ENCODE measurements at regions not wholly inside any gene's neighbourhood (a gene's known extent, or its start where the extent isn't known, plus 50 kb on each side); places are given as distances from the start of the nearest gene placed in this dataset.
"Not testable (repeated sequence)": the region's sequence is repeated elsewhere in the genome, so short reads cannot be mapped to it uniquely, and the experiment has no call there.

GRCh38 chr5:41995193-41995592, 70.1 kb downstream of the FBXO4 start:
- no peak for DNase-seq (ENCODE audit: low read depth in 2 of 2)

- no peak for DNase-seq (ENCODE audit: low read depth in 2 of 2)
Measured at GRCh38 chr5:42001673-42002072, 76.6 kb downstream of the FBXO4 start.

- not testable (repeated sequence) for DNase-seq (ENCODE audit: low read depth in 2 of 2)
Measured at GRCh38 chr5:42003852-42004251, 78.8 kb downstream of the FBXO4 start.

GRCh38 chr5:42005561-42006153, 80.6 kb downstream of the FBXO4 start:
- DNase-seq (ENCODE audit: low read depth in 2 of 2), result peak; percentile 2 to 10

GRCh38 chr5:42013561-42013960, 88.5 kb downstream of the FBXO4 start:
- no peak for DNase-seq (ENCODE audit: low read depth in 2 of 2)

GRCh38 chr5:42015254-42015653, 90.2 kb downstream of the FBXO4 start:
- DNase-seq (ENCODE audit: low read depth in 2 of 2), result no peak

GRCh38 chr5:42015681-42016080, 90.6 kb downstream of the FBXO4 start:
- peak; percentile 11 to 24 for DNase-seq (ENCODE audit: low read depth in 2 of 2)

- DNase-seq (ENCODE audit: low read depth in 2 of 2), result peak; percentile 12 to 17
Measured at GRCh38 chr5:42020788-42021530, 95.9 kb downstream of the FBXO4 start.

- no peak for DNase-seq (ENCODE audit: low read depth in 2 of 2)
Measured at GRCh38 chr5:42021923-42022322, 96.8 kb downstream of the FBXO4 start.

- no peak for DNase-seq (ENCODE audit: low read depth in 2 of 2)
Measured at GRCh38 chr5:42022383-42022972, 97.4 kb downstream of the FBXO4 start.

- DNase-seq (ENCODE audit: low read depth in 2 of 2), result no peak
Measured at GRCh38 chr5:42026446-42026845, 101.4 kb downstream of the FBXO4 start.

GRCh38 chr5:42032137-42032536, 107.1 kb downstream of the FBXO4 start:
- DNase-seq (ENCODE audit: low read depth in 2 of 2), result no peak

- DNase-seq (ENCODE audit: low read depth in 2 of 2), result no peak
Measured at GRCh38 chr5:42035526-42035925, 110.4 kb downstream of the FBXO4 start.

- DNase-seq (ENCODE audit: low read depth in 2 of 2), result no peak
Measured at GRCh38 chr5:42036379-42036778, 111.3 kb downstream of the FBXO4 start.

- no peak for DNase-seq (ENCODE audit: low read depth in 2 of 2)
Measured at GRCh38 chr5:42037379-42037932, 112.4 kb downstream of the FBXO4 start.

- no peak for DNase-seq (ENCODE audit: low read depth in 2 of 2)
Measured at GRCh38 chr5:42043400-42043799, 118.3 kb downstream of the FBXO4 start.

- DNase-seq (ENCODE audit: low read depth in 2 of 2), result peak; percentile 3 to 6
Measured at GRCh38 chr5:42057254-42057690, 132.2 kb downstream of the FBXO4 start.

- DNase-seq (ENCODE audit: low read depth in 2 of 2), result no peak
Measured at GRCh38 chr5:42059291-42059690, 134.2 kb downstream of the FBXO4 start.

GRCh38 chr5:42059778-42060464, 134.8 kb downstream of the FBXO4 start:
- no peak for DNase-seq (ENCODE audit: low read depth in 2 of 2)

GRCh38 chr5:42061121-42061520, 136.0 kb downstream of the FBXO4 start:
- no peak for DNase-seq (ENCODE audit: low read depth in 2 of 2)

- no peak for DNase-seq (ENCODE audit: low read depth in 2 of 2)
Measured at GRCh38 chr5:42064821-42065220, 139.7 kb downstream of the FBXO4 start.

- DNase-seq (ENCODE audit: low read depth in 2 of 2), result no peak
Measured at GRCh38 chr5:42066131-42066530, 141.1 kb downstream of the FBXO4 start.
